ENCODE measurements at regions not wholly inside any gene's neighbourhood (a gene's known extent, or its start where the extent isn't known, plus 50 kb on each side); places are given as distances from the start of the nearest gene placed in this dataset.

- no peak for TF ChIP-seq CTCF (IDR thresholded peaks at IDR 0.05)
- no peak for TF ChIP-seq EP300 (IDR thresholded peaks at IDR 0.05)
- no peak for TF ChIP-seq POLR2A (IDR thresholded peaks at IDR 0.05)
These were observed 204.7 kb downstream of the HLX start for GRCh38 chr1:221083902-221084301.
